Fibroblast of skin of right biceps (primary cell): ENCODE measurements at regions not wholly inside any gene's neighbourhood (a gene's known extent, or its start where the extent isn't known, plus 50 kb on each side); places are given as distances from the start of the nearest gene placed in this dataset.
"Not testable (repeated sequence)": the region's sequence is repeated elsewhere in the genome, so short reads cannot be mapped to it uniquely, and the experiment has no call there.

Source experiments
- DNase-seq: peaks from one replicate; pipeline ENCODE4 v3.0.0-alpha.2; 2013

DNA sequence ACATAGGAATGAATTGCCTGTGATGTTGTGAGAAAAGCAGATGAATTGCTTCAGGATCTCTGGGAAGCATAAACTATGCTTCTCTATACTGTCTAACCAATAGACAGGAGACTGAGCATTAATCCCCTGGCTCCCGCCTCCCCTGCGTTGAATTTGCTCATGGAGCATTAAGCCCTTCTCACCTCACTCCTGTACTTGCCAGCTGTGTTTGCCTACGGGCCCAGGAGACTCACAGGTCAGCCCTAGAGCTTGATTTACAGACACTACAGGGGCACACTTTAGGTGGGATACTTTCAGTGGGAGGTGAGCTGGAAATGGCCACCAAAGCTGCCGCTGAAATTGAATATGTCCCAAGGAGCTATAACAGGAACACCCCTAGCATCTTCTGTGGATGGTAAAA, 418.7 kb downstream of the CBLN4 start:
- DNase-seq: no peak

DNA sequence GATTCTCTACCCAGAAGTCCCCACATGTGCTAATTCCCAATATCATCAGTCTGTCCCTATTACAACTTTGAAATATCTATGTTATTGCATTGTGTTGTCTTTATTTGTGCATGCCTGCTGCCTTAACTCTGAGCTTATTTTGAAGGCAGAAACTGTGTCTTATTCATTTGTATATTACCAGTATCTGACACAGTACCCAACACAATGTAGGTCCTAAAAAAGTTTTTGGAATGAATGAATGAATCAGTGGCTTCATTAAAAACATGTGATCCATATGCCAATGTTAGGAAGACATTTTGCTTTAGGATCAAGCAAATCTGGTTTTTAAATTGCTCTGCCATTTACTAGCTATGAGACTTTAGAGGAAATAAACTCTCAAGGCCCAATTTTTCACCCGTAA, 420.4 kb downstream of the CBLN4 start:
- no peak for DNase-seq

DNA sequence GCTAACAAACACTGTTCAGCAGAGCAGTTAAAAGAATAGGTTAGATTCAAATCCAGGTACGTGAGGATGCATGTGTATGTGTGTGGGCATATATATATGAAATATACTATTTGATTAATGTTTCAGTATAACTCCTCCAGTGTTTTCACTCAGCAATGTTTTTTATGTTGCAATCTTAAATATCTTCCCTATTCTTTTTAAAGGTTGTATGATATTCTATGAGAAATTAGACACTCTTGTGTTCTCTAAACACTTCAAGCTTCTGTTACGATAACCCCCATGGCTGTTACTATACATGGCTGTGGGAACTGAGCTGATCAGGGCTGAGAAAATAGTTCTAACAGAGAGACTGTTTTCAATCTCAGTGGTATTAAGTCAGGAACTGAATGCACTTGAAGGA, 421.0 kb downstream of the CBLN4 start:
- DNase-seq: no peak

DNA sequence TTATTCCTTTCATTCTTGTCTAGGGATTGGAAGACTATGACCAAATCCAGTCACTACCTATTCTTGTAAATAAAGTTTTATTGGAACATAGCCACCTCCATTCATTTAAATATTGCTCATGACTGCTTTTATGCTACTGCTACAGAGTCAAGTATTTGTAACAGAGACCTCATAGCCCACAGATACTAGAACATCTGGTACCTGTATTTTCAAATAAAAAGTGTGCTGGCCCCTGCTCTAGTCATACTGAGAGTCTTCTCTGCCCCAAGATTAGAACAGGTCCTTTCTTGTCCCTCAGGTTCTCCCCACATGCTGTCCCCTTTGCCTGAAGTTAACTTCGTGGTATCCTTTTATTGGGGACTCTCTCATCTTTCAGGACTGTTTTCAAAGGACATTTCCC, 422.3 kb downstream of the CBLN4 start:
- no peak for DNase-seq

DNA sequence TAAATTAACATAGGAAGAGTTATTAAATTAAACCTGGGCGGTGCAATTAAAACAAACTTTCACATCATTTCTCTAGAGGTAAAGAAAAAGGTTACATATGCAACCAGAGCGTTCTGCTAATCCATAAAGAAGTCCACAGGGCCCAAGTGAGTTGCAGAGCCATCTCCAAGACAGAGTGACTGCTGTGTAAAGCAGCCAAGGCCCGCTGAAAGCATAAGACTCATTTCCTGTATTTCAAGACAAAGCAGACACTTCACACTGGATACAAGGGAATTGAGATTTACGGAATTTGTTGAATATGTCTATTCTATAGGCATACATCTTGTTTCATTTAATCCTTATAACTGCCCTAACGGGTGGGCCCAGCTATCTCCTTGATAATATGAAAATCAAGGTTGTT, 422.8 kb downstream of the CBLN4 start:
- DNase-seq: no peak

DNA sequence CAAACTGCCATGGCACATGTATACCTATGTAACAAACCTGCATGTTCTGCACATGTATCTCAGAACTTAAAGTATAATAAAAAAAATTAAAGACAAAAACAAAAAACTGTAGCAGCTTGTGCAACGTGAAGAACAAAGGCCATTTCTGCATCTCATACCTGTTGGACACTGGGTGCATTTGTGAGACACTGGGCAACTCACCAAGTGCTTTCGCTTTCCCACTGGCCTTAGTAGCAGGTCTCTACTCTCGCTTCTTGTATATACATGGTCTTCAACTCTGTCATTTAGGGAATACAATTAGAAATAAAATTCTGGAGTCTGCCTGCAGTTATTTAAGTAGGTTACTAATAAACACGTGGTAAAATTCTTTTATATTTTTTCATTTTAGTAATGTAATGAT, 423.8 kb downstream of the CBLN4 start:
- DNase-seq: no peak

DNA sequence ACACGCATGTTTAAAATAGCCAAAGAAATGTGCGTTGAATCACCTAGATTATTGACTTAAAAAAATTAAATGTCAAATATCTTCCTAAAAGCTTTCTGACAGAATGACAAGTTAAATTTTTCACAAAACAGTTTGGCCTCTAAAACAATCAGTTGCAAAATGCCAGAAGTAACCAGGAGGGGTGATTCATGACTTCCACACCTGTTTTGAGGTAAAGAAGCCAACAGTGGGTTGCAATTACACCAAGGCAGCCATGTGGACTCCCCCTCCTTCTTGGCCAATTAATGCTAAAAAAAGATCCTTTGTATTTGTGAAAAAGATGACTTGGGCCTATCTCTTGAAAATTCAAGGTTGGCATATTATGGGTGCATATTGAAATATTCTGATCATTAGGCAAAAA, 424.8 kb downstream of the CBLN4 start:
- DNase-seq: no peak

DNA sequence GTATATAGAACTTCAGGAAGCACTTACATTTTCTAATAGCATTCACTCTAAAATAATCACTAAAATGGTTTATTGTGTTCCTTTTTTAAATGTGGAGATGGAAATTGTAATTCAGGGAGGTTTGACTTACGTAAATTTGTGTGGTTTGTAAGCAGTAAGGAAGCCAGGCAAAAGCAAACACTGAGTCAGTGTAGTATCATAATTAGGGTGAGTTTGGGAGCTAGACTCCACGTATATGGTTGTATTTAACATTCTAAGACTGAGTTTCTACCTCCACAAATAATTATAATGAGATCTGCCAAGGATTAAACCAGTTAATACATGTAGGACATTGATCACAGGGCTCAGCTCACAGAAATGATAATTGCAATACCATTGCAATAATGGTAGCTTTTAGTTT, 425.5 kb downstream of the CBLN4 start:
- no peak for DNase-seq

DNA sequence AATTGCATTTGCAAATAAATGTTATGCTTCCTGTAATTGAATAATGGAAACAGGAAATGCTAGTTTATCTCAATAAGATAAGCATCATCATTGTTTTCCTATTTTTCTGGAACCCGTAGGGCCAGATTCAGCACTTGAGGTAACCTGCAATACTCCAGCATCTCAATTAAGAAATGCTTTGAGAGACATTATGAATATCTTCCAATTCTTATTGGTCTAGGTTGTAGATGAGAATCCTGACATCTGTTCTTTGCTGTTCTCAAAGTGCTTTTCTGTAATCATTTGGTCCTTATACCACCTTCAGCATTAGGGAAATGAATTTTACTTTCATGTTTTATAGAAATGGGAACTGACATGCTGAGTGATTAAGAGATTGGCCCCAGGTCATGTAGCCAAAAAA, 428.3 kb downstream of the CBLN4 start:
- DNase-seq: no peak

DNA sequence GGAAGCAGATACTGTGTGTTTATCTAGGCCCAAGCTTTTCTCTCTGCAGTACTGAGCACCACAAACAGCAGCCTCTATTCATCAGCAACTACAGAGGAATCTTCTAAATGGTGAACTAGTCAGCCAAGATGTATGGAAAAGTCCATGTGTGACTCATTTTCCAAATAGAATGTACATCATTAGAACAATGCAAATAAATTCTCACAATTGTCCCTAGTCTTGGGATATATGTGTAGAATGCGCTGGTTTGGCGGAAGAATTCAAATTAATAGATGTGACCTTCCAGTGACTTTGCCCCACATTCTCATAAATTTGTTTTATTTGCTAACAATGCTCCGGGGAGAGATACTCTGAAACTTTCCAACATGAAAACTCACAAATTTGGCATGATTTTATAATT, 436.2 kb downstream of the CBLN4 start:
- DNase-seq: no peak

DNA sequence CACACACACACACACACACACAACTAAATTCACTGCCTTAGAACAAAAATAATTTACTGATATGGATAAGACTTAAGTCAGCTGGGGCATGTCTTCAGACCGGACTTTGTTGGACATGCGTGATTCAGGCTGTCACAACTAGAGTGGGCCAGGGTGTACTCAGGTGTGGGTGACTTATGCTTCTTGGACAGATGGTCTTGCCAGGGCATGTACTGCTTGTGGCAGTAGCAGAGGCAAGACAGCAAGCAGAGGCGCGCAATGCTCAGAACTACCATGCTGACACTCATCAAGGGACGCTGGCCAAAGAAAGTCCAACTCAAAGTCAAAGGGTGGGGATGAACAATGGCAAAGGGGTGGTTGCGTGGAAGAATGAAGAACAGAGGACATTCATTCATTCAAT, 437.5 kb downstream of the CBLN4 start:
- no peak for DNase-seq

DNA sequence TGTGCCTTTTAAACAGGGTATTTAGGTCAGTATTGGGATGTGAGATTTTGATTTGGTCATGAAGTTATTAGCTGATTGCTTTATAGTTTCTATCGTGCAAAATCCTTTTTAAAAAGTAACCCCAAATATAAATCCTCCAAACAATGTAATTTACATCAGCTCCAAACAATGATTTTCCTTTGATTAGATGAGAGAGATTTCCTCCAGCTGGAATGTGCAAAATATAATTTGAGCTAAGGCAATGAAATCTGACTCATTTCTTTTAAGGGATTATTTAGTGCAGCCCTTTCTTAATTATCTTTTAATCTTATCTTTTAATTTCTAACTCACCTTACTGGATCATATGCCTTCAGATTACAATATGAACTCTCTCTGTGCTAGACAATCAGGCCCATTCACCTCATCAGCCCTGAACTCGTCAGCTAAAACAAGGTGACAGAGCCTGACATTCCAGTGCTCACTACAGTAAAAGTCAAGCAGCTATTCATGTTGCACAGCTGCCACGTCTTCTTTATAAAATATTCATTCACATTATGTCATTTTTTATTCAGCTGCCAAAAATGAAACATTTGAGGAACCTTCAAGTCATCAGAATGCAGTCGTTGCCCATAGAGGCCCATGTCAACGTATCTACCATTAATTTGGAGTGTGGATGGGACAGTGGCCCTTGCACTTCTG, 440.1 kb downstream of the CBLN4 start:
- DNase-seq: no peak

DNA sequence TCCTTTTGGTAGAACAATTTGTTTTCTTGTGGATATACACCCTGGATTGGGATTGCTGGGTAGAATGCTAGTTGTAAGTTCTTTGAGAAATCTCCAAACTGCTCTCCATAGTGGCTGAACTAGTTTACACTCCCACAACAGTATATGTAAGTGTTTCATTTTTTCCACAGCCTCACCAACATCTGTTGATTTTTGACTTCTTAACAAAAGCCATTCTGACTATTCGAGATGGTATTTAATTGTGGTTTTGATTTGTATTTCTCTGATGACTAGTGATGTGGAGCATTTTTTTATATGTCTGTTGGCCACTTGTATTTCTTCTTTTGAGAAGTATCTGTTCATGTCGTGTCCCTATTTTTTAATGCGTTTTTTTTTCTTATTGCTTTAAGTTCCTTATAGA, 444.1 kb downstream of the CBLN4 start:
- no peak for DNase-seq

DNA sequence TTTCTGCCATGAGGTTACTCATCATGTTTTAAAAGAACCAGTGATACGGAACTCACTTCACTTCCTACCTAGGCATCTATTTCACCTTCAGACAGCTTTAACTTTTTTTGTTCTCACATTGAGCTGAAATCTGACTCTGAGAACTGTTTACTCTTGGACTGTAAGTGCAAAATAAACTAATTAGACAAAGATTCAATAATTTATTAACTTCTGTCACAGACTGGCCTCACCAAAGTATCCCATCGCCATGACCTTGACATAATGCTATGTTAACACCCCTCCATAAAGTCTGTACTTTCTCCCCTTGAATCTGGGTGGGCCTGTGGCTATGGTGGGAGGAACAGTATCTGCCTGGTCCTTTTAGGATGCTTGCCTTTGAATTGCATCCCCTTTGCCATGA, 448.1 kb downstream of the CBLN4 start:
- DNase-seq: no peak

DNA sequence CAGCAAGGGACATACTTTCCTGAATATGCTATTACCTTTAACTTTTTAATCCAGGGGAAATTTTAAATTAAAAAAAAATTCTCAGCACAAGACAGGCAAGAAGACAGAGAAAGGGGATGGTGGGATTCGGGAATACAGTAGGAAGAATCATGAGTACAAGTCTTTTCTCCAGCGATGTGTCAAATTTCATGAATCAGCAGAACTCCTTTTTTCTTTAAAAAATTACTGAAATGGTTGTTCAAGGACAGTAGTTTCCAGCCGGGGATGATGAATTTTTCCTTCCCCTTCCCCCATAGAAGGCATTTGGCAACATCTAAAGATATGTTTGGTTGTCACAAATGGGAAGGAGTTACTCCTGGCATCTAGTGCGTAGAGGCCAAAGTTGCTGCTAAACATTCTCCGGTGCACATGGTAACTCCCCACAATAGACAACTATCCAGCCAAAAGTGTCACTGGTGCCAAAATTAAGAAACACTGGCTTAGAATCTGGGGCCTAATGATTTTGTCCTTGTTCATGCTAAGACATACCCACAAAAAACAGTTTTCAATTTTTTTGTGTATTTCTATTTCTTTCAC, 450.2 kb downstream of the CBLN4 start:
- no peak for DNase-seq

DNA sequence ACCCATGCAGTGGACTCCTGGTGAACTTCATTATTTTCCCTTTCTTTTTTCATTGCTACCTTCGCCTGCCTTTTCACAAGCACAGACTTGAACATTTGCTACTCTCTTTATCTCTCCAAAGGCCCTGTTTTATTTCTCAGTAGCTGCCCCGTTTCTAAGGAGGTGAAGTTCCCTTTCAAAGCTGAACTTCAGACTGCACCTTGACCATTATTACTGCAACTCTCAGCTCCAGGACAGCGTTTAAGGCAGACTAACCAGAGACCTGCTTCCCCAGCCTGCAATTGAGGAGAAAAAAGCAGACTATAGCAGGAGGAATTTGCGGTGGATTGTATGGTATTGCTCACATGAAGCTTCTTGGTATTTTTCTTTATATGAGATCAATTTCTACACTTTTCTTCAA, 460.7 kb downstream of the CBLN4 start:
- DNase-seq: no peak

DNA sequence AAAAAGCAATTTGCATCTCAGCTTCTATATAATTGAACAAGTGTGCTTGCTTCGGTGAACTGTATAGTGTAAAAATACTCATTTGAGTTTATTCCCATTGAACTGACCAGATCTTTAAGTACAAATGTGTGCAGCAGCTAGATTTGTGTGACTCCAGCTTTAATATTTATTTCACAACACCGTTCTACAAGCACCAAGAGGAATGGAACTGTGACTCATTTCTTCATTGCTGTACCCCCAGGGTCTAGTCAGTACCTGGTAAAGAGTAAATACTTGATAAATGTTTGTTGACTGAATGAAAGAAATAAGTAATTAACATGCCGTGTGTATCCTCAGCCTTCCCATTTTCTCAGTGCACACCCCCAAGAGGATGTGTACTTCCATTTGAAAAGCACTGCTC, 464.8 kb downstream of the CBLN4 start:
- no peak for DNase-seq

DNA sequence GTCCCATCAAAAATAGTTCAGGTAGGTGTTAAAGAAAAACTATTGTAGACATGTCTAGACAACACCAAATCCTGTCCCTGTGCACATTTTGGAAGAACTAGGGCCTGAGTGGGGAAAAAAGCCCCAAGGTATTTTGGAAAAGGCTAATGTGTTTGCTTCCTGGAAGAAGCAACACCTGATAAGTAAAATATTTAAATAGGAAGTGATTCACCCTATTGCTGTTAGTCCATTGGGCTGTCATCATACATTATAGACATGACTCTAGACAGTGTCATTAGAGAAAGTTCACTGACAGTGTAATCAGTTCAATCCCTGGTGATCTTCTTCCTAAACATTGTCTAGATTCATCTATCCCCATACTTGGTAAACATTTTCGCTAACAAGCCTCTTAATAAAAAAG, 465.3 kb downstream of the CBLN4 start:
- no peak for DNase-seq

DNA sequence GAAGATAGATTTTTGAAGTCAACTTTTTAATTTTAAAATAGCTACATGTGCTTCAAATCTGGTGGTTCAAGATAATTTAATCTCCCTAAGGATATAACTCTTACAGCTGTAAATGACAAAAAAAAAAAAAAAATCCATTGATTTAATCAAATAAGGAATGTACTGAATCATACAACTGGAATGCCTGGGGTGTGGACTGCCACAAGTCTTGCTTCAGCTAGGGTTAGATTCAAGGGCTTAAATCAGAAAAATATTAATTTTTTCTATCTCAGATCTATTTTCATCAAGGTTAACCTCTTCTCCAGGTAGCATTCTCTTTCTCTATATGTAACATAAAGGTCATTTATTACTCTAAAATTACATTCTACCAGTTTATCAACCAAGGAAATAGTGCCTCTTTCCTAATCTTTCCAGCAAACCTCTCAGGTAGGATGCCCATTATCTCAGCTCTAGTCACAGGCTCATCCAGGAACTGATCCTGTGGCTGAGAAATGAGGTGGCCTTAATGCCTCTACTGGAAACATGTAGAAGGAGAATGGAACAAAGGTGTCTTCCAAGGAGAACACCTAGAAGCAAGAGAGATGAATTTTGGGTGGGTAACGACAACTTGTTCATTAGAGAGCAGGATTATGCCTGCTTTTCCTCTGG, 466.9 kb downstream of the CBLN4 start:
- DNase-seq: peak; percentile 9

DNA sequence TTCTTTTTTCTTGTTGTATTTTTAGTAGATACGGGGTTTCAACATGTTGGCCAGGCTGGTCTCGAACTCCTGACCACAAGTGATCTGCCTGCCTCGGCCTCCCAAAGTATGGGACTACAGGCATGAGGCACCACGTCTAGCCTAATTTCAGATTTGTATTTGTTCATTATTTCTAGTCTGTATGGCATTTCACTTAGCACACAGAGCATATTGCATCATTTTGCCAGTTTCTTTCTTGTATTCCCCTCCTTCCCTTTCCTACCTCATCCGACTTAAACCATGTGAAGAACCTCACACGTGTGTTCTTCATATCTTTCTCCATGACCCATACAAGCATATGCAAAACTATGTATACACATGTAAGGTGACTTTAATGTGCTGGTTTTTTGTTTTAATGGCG, 470.0 kb downstream of the CBLN4 start:
- no peak for DNase-seq

DNA sequence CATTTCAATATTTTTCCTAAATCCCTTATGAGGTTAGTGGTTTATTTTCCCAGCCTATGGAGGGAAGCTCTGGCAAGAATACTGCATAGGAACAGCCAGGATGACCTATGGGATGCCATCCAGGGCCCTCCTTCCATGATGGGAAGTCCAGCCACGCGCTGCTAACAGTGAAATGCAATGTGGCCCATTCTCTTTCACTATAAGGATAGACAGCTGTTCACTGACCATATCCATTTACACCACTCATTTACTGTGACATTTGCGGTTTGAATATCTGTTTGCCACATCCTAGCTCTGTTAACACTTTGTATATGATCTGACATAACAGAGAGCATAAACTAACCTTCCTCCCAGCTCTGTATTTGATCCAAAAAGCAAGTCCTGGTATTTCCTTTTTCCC, 471.7 kb downstream of the CBLN4 start:
- no peak for DNase-seq

DNA sequence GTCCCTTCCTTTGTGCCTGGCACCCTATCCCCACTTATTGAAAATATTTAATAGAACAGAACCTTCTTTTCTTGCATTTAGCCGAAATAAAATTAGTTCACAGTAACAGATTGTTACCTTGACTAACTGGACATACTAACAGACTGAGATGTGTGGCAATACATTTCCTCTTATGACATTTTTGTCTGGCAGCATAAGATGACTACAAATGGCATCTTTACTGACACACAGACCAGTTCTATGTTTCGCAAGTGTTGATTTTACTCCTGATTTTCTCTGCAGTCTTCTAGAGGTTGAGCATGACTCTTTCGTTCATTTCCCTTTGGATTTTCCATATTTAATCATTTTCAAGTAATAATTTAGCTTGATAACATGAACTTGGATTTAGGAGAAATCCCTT, 474.6 kb downstream of the CBLN4 start:
- no peak for DNase-seq

DNA sequence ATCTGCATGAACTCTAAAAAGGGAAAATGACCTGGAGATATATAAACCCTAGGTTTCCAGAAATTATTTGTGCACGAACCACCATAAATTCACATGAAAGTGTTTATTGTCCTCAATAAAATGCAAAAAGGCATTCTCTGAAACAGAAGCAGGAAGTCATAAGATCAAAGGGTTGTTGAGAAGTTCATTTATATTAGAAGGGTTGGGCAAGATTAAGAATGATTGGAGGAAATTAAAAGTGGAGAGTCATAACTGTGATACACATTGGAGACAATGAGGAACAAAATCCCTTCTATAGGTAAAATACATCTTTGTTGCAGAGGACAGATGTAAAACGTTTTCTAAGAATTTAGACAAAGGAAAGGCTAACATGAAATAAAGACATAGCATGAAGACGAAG, 476.8 kb downstream of the CBLN4 start:
- no peak for DNase-seq

DNA sequence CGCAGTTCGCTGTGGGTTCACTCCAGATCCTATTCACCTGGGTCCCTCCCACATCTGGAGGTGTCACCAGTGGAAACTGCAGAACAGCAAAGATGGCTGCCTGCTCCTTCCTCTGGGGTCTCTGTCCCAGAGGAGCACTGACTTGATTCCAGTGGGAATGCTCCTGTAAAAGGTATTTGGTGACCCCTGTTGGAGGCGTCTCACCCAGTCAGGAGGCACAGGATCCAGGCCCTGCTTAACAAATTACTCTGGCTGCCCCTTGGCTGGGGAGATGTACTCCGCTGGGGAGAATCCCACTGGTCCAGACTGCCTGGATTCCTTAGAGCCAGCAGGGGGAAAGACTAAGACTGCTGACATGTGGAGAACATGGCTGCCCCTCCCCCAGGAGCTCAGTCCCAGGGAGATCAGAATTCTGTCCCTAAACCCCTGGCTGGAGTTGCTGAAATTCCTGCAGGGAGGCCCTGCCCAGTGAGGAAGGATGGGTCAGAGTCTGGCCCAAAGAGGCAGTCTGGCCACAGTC, 483.0 kb downstream of the CBLN4 start:
- no peak for DNase-seq

DNA sequence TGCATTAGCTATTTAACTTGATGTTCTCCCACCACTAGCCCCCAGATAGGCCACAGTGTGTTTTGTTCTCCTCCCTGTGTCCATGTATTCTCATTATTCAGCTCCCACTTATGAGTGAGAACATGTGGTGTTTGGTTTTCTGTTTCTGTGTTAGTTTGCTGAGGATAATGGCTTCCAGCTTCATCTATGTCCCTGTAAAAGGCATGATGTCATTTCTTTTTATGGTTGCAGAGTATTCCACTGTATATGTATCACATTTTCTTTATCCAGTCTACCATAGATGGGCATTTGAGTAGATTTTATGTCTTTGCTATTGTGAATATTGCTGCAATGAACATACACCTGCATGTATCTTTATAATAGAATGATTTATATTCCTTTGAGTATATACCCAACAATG, 487.7 kb downstream of the CBLN4 start:
- not testable (repeated sequence) for DNase-seq
